HG03439 (cell line): ENCODE measurements at regions not wholly inside any gene's neighbourhood (a gene's known extent, or its start where the extent isn't known, plus 50 kb on each side); places are given as distances from the start of the nearest gene placed in this dataset.
"Not testable (repeated sequence)": the region's sequence is repeated elsewhere in the genome, so short reads cannot be mapped to it uniquely, and the experiment has no call there.

Experiments used
- ATAC-seq: cut with Tn5 transposase; IDR thresholded peaks from one replicate; pipeline ENCODE4 v1.9.1; 2021; ENCODE audit warnings: mild to moderate bottlenecking, moderate library complexity; ENCODE audit not compliant: unreplicated experiment

- no peak for ATAC-seq
Observed at GRCh38 chr11:42669248-42669976, 642.4 kb upstream of the API5 start.

GRCh38 chr11:42674436-42674835 is 637.4 kb upstream of the API5 start:
- ATAC-seq = no peak

- ATAC-seq = no peak
Observed at GRCh38 chr11:42707541-42707940, 604.3 kb upstream of the API5 start.

GRCh38 chr11:42709216-42709615 is 602.6 kb upstream of the API5 start:
- ATAC-seq = no peak

- no peak for ATAC-seq
Observed at GRCh38 chr11:42713279-42713678, 598.5 kb upstream of the API5 start.

- ATAC-seq = no peak
Observed at GRCh38 chr11:42713753-42714152, 598.0 kb upstream of the API5 start.

- no peak for ATAC-seq
Observed at GRCh38 chr11:42720716-42721563, 590.9 kb upstream of the API5 start.

- ATAC-seq = no peak
Observed at GRCh38 chr11:42727879-42728278, 583.9 kb upstream of the API5 start.

GRCh38 chr11:42762348-42762747 is 549.4 kb upstream of the API5 start:
- no peak for ATAC-seq

GRCh38 chr11:42764936-42765335 is 546.9 kb upstream of the API5 start:
- ATAC-seq = no peak

GRCh38 chr11:42768576-42768975 is 543.2 kb upstream of the API5 start:
- ATAC-seq = no peak

GRCh38 chr11:42770444-42771065 is 541.2 kb upstream of the API5 start:
- ATAC-seq = peak; percentile 70

GRCh38 chr11:42772886-42773285 is 538.9 kb upstream of the API5 start:
- no peak for ATAC-seq

GRCh38 chr11:42773729-42774128 is 538.1 kb upstream of the API5 start:
- ATAC-seq = no peak

- ATAC-seq = no peak
Observed at GRCh38 chr11:42774567-42774966, 537.2 kb upstream of the API5 start.

GRCh38 chr11:42777776-42778175 is 534.0 kb upstream of the API5 start:
- no peak for ATAC-seq

GRCh38 chr11:42778193-42778592 is 533.6 kb upstream of the API5 start:
- no peak for ATAC-seq

GRCh38 chr11:42779555-42779954 is 532.2 kb upstream of the API5 start:
- ATAC-seq = no peak

GRCh38 chr11:42786981-42787380 is 524.8 kb upstream of the API5 start:
- no peak for ATAC-seq

GRCh38 chr11:42795483-42795882 is 516.3 kb upstream of the API5 start:
- ATAC-seq = not testable (repeated sequence)

GRCh38 chr11:42800041-42800440 is 511.8 kb upstream of the API5 start:
- no peak for ATAC-seq
